Spinal cord (tissue), 9 donors: ENCODE measurements at regions not wholly inside any gene's neighbourhood (a gene's known extent, or its start where the extent isn't known, plus 50 kb on each side); places are given as distances from the start of the nearest gene placed in this dataset.
A peak's percentile ranks its signal among the peaks of the same experiment; 100 is the strongest.

ENCODE experiments used
- DNase-seq, 6 donors: peaks; one replicate each; pipeline versions ENCODE4 v3.0.0 to v3.0.0-alpha.2; 2013 to 2015; ENCODE audit warnings: low spot score in 6 of 6, low read depth in 4 of 6
- H3K27ac ChIP-seq: one replicate; pipeline ENCODE4 v1.5.1; 2013; ENCODE audit warnings: low read depth, low read length, control low read depth
- H3K27me3 ChIP-seq: one replicate; pipeline ENCODE4 v1.6.1; 2013; ENCODE audit warnings: low read length; ENCODE audit not compliant: control insufficient read depth, insufficient read depth
- H3K36me3 ChIP-seq: one replicate; pipeline ENCODE4 v1.6.1; 2013; ENCODE audit warnings: low read length; ENCODE audit not compliant: control insufficient read depth, insufficient read depth
- H3K4me1 ChIP-seq: one replicate; pipeline ENCODE4 v1.6.1; 2013; ENCODE audit warnings: low read length; ENCODE audit not compliant: control insufficient read depth, insufficient read depth
- H3K4me3 ChIP-seq: one replicate; pipeline ENCODE4 v1.5.1; 2013; ENCODE audit warnings: low read depth, low read length, control low read depth
- H3K9me3 ChIP-seq: one replicate; pipeline ENCODE4 v1.6.1; 2013; ENCODE audit warnings: low read length; ENCODE audit not compliant: control insufficient read depth, insufficient read depth
- WGBS: methylation state at CpG from one replicate; pipeline ENCODE4 v1.1.5; 2013; ENCODE audit warnings: missing lambda C conversion rate; ENCODE audit not compliant: insufficient coverage; 5-methylcytosine and 5-hydroxymethylcytosine counted together
- donor health status: healthy.

DNA sequence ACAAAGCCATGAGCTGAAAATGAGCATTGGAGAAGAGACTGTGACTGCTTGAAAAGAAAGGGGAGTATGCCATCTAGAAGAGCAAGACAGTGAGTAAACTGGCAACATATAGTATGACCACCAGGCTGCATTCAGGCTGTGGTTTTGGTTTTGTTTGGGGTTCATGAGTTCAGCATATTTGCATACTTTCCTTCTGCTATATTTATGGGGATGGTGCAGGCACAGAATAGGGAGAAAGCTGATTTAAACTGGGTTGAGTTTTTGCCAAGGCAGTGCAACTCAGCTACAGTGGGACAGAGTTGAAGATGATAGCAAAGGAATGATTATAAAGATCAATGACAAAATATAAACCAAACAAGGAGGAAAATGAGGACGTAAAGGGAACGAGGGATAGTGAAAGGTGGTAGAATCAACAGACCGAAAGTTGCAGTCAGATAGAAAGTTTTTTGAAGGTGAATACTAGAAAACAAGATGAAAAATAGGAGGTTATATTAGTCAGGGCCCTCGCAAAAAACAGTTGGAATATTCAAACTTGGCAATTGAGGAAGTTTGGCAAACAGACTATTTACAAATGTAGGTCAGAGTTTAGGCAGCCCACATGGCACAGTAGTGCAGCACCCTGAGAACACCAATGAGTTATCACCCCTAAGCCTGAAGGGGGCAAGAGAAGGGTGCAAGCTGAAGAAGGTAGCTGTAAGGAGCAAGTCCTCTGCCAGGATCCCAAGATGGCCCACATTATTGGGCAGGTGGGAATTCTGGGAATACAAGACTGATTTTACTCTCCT, 114.8 kb upstream of the MAP9 start:
- Histone ChIP-seq H3K27ac (no peak overlapping the region), H3K4me1 (no peaks in the 10 kb centered on the region), H3K27me3 (no peaks in the 10 kb centered on the region), H3K9me3 (no peaks in the 10 kb centered on the region), H3K36me3 (no peaks in the 10 kb centered on the region), H3K4me3 (no peak overlapping the region)
- DNase-seq = no peak
- 90% methylated on average over 4 of the region's 4 CpGs for WGBS

DNA sequence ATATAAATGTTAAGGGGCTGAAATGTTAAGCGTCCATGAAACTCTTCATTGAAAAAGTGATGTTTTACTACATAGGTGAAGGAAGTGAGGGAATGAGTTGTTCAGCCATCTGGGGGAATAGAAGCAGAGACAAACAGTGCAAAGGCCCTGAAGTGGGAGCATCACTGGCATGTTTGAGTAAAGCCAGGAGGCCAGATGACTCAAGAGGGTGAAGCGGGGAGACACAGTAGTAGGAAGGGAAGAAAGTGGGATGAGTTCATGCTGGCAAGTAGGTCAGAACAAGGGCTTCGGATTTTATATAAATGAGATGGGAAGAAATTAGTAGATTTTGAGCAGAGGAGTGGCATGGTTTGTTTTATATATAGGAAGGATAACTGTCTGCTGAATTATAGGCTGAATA, 112.5 kb upstream of the MAP9 start:
- Histone ChIP-seq H3K9me3 (no peaks in the 10 kb centered on the region), H3K4me3 (no peak overlapping the region), H3K27ac (no peak overlapping the region), H3K36me3 (no peaks in the 10 kb centered on the region), H3K27me3 (no peaks in the 10 kb centered on the region), H3K4me1 (no peaks in the 10 kb centered on the region)
- no peak for DNase-seq
- WGBS = 77% methylated on average over 3 of the region's 3 CpGs

DNA sequence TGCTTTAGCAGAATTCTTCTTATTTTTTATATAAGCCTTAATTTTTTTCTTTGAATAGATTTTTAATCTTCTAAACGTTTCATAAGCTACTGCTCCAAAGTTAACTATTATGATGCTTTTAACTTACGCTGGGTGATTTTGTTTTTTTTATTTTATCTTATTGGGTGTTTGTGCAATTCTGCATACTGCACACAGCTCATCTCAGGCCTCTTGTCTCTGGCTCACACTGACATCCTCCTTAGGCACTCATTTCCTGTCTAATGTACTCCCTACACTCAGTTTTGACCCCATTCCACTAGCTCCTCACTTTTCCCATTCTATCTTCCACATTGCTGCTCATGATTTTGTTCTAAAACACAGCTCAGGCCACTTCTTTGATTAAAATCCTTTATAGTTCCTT, 111.9 kb upstream of the MAP9 start:
- no peak overlapping the region for H3K27ac ChIP-seq
- no CpG with 5 or more reads among the region's 2 CpGs for WGBS
- no peaks in the 10 kb centered on the region for H3K27me3 ChIP-seq
- no peak for DNase-seq
- H3K4me1 ChIP-seq = no peaks in the 10 kb centered on the region
- H3K4me3 ChIP-seq = no peak overlapping the region
- H3K9me3 ChIP-seq = no peaks in the 10 kb centered on the region
- no peaks in the 10 kb centered on the region for H3K36me3 ChIP-seq

DNA sequence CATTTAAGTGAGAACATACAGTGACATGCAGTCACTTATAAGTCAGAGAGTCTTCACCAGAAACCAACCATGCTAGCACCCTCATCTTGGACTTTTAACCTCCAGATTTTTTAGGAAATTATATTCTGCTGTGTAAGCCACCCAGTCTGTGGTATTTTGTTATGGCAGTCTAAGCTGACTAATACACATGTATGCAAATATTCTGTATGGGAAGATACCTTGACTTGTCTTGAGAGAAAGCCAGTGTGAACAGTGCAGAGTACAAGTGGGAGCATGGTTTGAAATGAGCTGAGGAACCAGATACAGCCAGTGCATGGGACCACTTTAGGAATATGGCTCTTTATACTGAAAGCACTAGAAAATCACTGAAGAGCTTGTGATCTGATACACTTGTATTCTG, 110.4 kb upstream of the MAP9 start:
- H3K27me3 ChIP-seq = no peaks in the 10 kb centered on the region
- H3K9me3 ChIP-seq = no peaks in the 10 kb centered on the region
- no peak for DNase-seq
- no peak overlapping the region for H3K27ac ChIP-seq
- H3K4me3 ChIP-seq = no peak overlapping the region
- no peaks in the 10 kb centered on the region for H3K4me1 ChIP-seq
- H3K36me3 ChIP-seq = no peaks in the 10 kb centered on the region

DNA sequence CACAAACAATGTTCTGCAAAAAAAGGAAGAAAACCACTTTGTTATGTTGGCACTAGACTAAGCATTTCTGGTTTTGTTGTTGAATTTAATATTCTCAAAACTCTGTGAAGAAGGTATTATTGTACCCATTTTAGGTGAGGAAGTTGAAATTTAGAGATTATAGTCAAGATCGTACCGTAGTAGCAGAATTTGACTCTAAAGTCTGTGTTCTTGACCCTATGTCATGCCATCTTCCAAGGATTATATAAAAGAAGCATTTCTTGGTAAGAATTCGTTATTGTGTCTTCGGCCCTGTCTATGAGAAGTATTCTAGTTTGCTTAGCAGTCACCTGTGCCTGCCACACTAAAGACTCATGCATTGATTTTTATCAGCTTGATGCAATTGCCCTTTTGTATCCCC, 104.4 kb upstream of the MAP9 start:
- Histone ChIP-seq H3K27me3 (no peaks in the 10 kb centered on the region), H3K36me3 (no peaks in the 10 kb centered on the region), H3K4me1 (no peaks in the 10 kb centered on the region), H3K4me3 (no peak overlapping the region), H3K27ac (no peak overlapping the region), H3K9me3 (no peaks in the 10 kb centered on the region)
- no peak for DNase-seq
- WGBS = no CpG with 5 or more reads among the region's 4 CpGs

DNA sequence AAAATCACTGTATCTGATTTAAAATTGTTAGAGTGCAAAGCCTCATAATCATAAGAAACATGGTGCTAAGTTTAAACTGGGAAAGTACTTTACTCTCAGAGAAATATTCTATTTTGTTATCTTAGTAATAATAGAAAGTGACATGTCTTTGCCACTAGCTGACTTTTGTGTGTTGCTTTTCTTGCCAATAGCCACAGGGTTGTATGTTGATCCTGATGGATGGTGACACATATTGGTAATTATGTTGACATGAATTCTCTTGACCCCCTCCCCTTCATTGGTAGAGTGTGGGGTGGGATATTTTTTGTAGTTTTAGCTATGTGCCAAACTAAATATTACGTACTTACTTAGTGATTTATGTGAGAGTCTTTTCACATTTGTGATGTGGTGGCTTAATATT, 103.1 kb upstream of the MAP9 start:
- Histone ChIP-seq H3K4me3 (no peak overlapping the region), H3K27me3 (no peaks in the 10 kb centered on the region), H3K9me3 (no peaks in the 10 kb centered on the region), H3K4me1 (no peaks in the 10 kb centered on the region), H3K27ac (no peak overlapping the region), H3K36me3 (no peaks in the 10 kb centered on the region)
- no peak for DNase-seq
- no CpG with 5 or more reads among the region's 1 CpG for WGBS

DNA sequence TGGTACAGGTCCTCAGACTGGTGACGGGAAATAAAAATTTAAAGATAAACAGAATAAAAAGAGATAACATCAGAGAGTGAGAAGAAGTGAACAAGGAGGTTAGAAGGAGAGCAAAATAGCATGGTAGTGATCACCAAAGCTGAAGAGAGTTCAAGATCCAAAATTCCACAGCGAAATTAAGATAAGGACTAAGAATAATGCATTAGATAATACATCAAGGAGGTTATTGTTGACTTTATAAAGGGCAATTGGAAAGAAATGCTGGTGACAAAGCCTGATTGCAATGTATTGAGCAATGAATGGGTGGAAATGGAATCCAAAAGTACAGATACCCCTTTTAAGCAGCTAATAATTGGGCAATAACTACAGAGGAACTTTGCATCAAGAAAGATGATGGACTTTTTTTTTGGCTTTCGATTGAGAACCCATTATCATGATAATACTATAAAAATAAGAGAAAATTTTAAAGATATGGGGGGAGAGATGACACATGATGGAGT, 101.6 kb upstream of the MAP9 start:
- no peak for DNase-seq
- no CpG with 5 or more reads among the region's 3 CpGs for WGBS
- Histone ChIP-seq H3K4me3 (no peak overlapping the region), H3K27me3 (no peaks in the 10 kb centered on the region), H3K27ac (no peak overlapping the region), H3K36me3 (no peaks in the 10 kb centered on the region), H3K9me3 (no peaks in the 10 kb centered on the region), H3K4me1 (no peaks in the 10 kb centered on the region)

DNA sequence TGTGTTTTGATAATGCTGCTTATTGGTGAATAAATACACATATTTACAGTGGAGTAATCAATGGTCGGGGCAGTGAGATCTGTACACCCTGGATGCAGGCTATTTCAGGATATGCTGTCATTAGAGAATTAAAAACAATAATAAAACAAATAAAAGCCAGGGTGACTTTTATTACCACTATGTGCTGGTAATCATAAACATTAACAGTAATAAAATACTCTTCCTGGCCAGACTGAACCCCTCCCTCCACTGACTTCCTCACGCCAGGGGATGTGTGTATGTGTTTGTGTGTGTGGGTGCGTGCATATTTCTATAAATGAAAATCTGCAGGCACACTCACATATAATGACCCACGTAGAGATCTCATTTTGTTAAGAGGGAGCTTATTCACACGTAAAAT, 98.0 kb upstream of the MAP9 start:
- no peaks in the 10 kb centered on the region for H3K4me1 ChIP-seq
- H3K9me3 ChIP-seq = no peaks in the 10 kb centered on the region

DNA sequence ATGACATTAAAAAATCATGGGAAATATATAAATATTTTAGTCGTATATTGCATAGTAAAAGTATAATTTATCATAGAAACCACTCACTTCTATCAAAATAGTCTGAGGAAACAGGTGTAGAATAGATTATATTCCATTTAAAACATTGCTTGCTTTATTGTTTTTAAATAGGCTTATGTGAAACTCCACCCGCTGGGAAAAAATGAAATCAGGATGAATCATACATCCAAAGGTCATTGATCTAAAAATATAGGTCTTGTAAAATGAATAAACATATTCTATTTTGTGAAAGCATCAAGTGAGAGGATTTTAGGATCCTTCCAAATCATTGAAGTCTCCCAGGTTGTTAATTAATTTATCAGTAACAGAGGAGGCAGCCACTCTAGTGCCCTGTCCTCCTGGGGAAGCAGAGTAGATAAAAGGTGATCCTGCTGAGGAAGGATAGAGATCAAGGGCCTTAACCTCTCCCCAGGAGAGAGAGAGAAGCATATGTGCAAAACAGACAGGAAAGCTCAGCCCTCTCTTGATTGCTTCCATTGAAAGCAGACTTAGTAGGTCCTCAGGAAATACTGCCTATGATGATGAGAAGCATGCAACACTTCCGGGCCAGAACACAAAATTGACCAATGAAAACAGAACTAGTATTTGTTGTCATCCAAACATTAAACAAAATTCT, 96.8 kb upstream of the MAP9 start:
- no peak overlapping the region for H3K4me3 ChIP-seq
- no peaks in the 10 kb centered on the region for H3K36me3 ChIP-seq
- H3K4me1 ChIP-seq = no peaks in the 10 kb centered on the region
- whole genome bisulfite sequencing = no CpG with 5 or more reads among the region's 3 CpGs
- no peaks in the 10 kb centered on the region for H3K27me3 ChIP-seq
- no peak for DNase-seq
- no peaks in the 10 kb centered on the region for H3K9me3 ChIP-seq
- H3K27ac ChIP-seq = no peak overlapping the region

More for the DNA sequence above, 98.0 kb upstream of the MAP9 start:
- no peaks in the 10 kb centered on the region for H3K36me3 ChIP-seq
- peak in 1 of 6 donors; percentile 41 for DNase-seq
- no CpG with 5 or more reads among the region's 5 CpGs for WGBS
- H3K27me3 ChIP-seq = no peaks in the 10 kb centered on the region
- H3K27ac ChIP-seq = no peak overlapping the region
- H3K4me3 ChIP-seq = no peak overlapping the region

DNA sequence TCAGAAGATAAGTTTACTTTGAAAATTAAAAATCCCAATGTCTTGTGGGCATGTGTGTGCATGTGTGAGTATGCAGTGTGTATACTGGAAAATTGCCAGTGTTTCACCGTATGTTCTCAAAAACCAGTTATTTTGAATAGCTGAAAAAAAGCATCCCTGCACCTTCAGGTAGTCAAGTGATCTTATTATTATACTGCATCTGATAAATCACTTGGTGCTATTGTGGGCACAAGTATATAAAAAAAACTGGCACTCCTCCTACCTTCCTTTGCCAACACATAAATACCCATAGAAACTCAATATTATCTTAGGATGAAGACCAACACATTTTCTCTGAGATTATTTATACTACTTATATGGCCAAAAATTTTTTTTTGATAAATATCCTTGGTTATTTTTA, 91.5 kb upstream of the MAP9 start:
- Histone ChIP-seq H3K9me3 (no peaks in the 10 kb centered on the region), H3K36me3 (no peaks in the 10 kb centered on the region), H3K4me1 (no peaks in the 10 kb centered on the region), H3K27me3 (no peaks in the 10 kb centered on the region), H3K27ac (no peak overlapping the region), H3K4me3 (no peak overlapping the region)
- no CpG with 5 or more reads among the region's 1 CpG for WGBS
- no peak for DNase-seq
